MCF 10A (cell line): ENCODE measurements at regions not wholly inside any gene's neighbourhood (a gene's known extent, or its start where the extent isn't known, plus 50 kb on each side); places are given as distances from the start of the nearest gene placed in this dataset.

Experiments used
- BruUV-seq: library from RNA; stranded (reverse); fragments of 400-500 nt; replicated peaks from 2 replicates; lab custom pipeline; 2021; lab: Mats Ljungman, UMichigan
- CTCF ChIA-PET: fragments of 300-600 bp; sonication (Branson Sonifier 250); formaldehyde crosslinking; extraction: SDS; loops from one replicate; lab custom pipeline; 2021; ENCODE audit warnings: antibody characterized with exemption, inconsistent platforms; lab: Yijun Ruan, JAX
- POLR2A ChIA-PET: fragments of 300-600, 350-650 bp; sonication (Branson Sonifier 250); formaldehyde crosslinking; extraction: SDS; loops from one replicate; lab custom pipeline; 2020; ENCODE audit warnings: antibody characterized with exemption, inconsistent platforms; lab: Yijun Ruan, JAX
- DNase-seq: peaks from one replicate; pipeline ENCODE4 v3.0.0-alpha.2; 2018; ENCODE audit not compliant: unreplicated experiment
- H3K27ac Mint-ChIP-seq: one replicate; pipeline ENCODE4 v1.8.0; 2022; ENCODE audit warnings: mild to moderate bottlenecking, low read depth, mixed read lengths; ENCODE audit not compliant: unreplicated experiment
- H3K27me3 Mint-ChIP-seq: one replicate; pipeline ENCODE4 v1.8.0; 2022; ENCODE audit warnings: mixed read lengths; ENCODE audit not compliant: insufficient read depth, unreplicated experiment
- H3K36me3 Mint-ChIP-seq: one replicate; pipeline ENCODE4 v1.8.0; 2022; ENCODE audit warnings: mild to moderate bottlenecking, moderate library complexity, mixed read lengths; ENCODE audit not compliant: insufficient read depth, unreplicated experiment
- H3K4me1 Mint-ChIP-seq: one replicate; pipeline ENCODE4 v1.8.0; 2022; ENCODE audit warnings: mixed read lengths; ENCODE audit not compliant: insufficient read depth, unreplicated experiment
- H3K4me3 Mint-ChIP-seq: one replicate; pipeline ENCODE4 v1.8.0; 2022; ENCODE audit warnings: mild to moderate bottlenecking, moderate library complexity, mixed read lengths; ENCODE audit not compliant: unreplicated experiment
- H3K9me3 Mint-ChIP-seq: one replicate; pipeline ENCODE4 v1.8.0; 2022; ENCODE audit warnings: mixed read lengths; ENCODE audit not compliant: unreplicated experiment
- intact Hi-C: fragments of 100-400 bp; cut with micrococcal nuclease; formaldehyde crosslinking; loops from 2 replicates; pipeline ENCODE4 v1.14.1; 2022
- TF ChIP-seq, protein P1 (sequence below): fragments of 200-600 bp; IDR thresholded peaks from one replicate; pipeline ENCODE4 v1.8.0; 2022; ENCODE audit warnings: antibody characterized with exemption, mild to moderate bottlenecking; ENCODE audit not compliant: unreplicated experiment

DNA sequence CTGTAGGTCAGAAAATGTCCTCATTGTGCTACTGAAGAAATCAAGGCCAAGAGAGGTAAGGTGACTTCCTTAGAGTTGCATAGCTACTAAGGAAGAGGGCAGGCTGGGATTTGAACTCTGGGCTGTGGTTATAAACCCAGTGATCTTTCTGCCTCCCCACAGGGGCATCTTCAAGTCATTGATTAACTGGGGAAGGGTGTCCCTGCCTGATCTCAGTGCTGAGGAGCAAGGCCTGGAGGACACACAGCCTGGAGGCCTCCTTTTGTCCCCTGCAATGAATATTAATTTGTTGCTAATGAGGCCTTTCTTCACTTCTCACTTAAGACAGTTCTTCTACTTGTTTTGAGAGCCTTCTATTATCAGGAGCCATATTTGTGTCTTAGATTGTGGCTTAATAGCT lies 83.8 kb downstream of the KATNIP start:
- H3K36me3 Mint-ChIP-seq: peaks cover 26% of the 10 kb centered on the region
- H3K9me3 Mint-ChIP-seq: no peaks in the 10 kb centered on the region
- no TSS peak for BruUV-seq
- CTCF ChIA-PET: no interaction called here
- no peaks in the 10 kb centered on the region for H3K27me3 Mint-ChIP-seq
- no peaks in the 10 kb centered on the region for H3K4me1 Mint-ChIP-seq
- POLR2A ChIA-PET: no interaction called here
- TF ChIP-seq, protein P1, sequence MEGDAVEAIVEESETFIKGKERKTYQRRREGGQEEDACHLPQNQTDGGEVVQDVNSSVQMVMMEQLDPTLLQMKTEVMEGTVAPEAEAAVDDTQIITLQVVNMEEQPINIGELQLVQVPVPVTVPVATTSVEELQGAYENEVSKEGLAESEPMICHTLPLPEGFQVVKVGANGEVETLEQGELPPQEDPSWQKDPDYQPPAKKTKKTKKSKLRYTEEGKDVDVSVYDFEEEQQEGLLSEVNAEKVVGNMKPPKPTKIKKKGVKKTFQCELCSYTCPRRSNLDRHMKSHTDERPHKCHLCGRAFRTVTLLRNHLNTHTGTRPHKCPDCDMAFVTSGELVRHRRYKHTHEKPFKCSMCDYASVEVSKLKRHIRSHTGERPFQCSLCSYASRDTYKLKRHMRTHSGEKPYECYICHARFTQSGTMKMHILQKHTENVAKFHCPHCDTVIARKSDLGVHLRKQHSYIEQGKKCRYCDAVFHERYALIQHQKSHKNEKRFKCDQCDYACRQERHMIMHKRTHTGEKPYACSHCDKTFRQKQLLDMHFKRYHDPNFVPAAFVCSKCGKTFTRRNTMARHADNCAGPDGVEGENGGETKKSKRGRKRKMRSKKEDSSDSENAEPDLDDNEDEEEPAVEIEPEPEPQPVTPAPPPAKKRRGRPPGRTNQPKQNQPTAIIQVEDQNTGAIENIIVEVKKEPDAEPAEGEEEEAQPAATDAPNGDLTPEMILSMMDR: no peak
- no peak for DNase-seq
- intact Hi-C loops: no loop called here
- no peak overlapping the region for H3K4me3 Mint-ChIP-seq
- no peak overlapping the region for H3K27ac Mint-ChIP-seq

DNA sequence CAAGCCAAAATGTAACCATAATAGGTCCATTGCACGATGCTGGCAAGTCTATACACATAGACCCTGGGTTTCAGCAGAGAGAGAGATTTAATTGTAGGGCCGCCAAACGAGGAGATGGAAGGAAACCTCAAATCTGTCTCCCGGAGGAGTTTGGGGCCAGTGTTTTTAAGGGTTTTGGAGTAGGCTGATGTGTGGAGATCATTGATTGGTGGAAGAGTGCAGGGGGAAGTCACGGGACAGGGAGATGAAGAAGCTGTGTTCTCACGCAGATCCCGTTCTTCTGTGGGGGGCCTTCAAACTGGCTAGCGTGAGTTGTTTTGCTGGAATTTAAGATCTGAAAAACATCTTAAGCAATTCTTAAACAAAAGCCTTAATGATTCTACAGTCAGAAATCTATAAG lies 84.8 kb downstream of the KATNIP start:
- Mint-ChIP-seq H3K9me3 (no peaks in the 10 kb centered on the region), H3K4me1 (no peaks in the 10 kb centered on the region), H3K4me3 (no peak overlapping the region), H3K27me3 (no peaks in the 10 kb centered on the region), H3K36me3 (peaks cover 36% of the 10 kb centered on the region), H3K27ac (no peak overlapping the region)
- intact Hi-C loops: no loop called here
- ChIA-PET POLR2A (no interaction called here), CTCF (interaction anchor here (0.5 kb wide), 1 partner anchor 19 kb away, joined by 3 read pairs; no protein-coding TSS in a partner anchor)
- no peak for DNase-seq
- TF ChIP-seq, protein P1: no peak
- TSS peak; percentile 16 for BruUV-seq

DNA sequence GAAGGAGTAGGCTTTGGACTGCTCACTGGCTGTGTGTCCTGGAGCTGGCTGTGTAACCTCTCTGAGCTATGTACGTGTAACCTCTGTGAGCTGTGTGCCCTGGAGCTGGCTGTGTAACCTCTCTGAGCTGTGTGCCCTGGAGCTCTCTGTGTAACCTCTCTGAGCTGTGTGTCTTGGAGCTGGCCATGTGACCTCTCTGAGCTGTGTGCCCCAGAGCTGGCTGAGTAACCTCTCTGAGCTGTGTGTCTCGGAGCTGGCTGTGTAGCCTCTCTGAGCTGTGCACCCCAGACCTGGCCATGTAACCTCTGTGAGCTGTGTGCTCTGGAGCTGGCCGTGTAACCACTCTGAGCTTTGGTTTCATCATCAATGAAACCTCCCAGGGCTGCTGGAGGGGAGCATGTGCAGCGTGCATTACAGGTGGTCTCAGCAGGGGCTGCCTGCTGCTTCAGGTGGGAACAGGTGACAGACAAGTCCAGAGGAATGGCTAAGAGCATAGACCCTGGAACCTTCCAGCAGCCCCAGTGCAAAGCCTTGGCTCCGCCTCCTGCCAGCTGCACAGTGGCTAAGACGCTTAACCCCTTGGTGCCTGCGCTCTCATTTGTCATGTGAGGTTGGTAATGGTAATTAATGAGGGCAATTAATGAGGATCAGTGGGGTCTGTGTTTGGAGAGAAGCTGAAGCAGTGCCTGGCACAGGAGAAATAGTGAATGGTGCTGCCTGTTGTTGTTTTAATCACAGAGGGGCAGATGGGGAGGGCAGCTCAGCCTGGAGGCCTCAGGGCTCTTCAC lies 86.7 kb downstream of the KATNIP start:
- TF ChIP-seq, protein P1: no peak
- ChIA-PET CTCF (interaction anchor here (0.6 to 2.4 kb wide), 4 partner anchors 10 to 580 kb away, joined by 3 to 16 read pairs (median 4); no protein-coding TSS in a partner anchor), POLR2A (no interaction called here)
- Mint-ChIP-seq H3K4me1 (no peaks in the 10 kb centered on the region), H3K4me3 (no peak overlapping the region), H3K9me3 (no peaks in the 10 kb centered on the region), H3K27ac (no peak overlapping the region), H3K27me3 (no peaks in the 10 kb centered on the region), H3K36me3 (peaks cover 33% of the 10 kb centered on the region)
- DNase-seq: no peak
- no TSS peak for BruUV-seq
- intact Hi-C loops: no loop called here

DNA sequence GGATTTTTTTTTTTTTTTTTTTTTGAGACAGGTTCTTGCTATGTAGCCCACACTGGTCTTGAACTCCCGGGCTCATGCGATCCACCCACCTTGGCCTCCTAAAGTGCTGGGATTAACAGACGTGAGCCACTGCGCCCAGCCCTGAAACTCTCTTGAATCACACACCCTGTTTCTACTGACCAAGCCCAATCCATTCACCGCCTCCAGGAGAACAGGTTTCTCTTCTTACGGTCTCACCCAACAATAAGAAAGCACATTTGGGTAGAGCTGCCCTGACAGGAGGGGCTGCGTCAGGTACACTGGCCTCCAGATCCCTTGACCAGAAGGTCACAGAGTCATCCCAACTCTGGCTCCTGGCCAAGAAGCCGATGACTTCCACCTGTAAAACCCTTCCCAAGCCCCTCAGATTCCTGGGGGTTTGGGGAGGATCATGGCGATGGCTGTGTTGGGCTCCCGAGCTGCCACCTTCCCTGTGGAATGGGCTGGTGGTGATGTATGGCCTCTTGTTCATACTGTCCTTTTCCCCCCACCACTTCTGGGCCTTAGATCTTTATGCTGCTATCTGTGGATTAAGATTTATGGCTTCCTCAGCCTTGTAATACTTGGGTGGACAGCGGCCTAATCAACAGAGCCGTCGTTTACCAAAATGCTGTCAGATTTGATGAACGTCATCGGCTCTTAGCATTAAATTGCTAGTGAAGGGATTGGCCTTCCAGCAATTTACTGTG lies 89.1 kb downstream of the KATNIP start:
- peaks cover 25% of the 10 kb centered on the region for H3K36me3 Mint-ChIP-seq
- no peaks in the 10 kb centered on the region for H3K27me3 Mint-ChIP-seq
- TF ChIP-seq, protein P1: no peak
- no peaks in the 10 kb centered on the region for H3K9me3 Mint-ChIP-seq
- no peaks in the 10 kb centered on the region for H3K4me1 Mint-ChIP-seq
- POLR2A ChIA-PET: interaction anchor here (0.5 kb wide), 1 partner anchor 585 kb away, joined by 3 read pairs; no protein-coding TSS in a partner anchor
- CTCF ChIA-PET: interaction anchor here (0.8 to 2.6 kb wide), 17 partner anchors 8 to 441 kb away, joined by 3 to 19 read pairs (median 5); no protein-coding TSS in a partner anchor
- no peak overlapping the region for H3K4me3 Mint-ChIP-seq
- DNase-seq: no peak
- BruUV-seq: no TSS peak
- intact Hi-C loops: loop anchor here (1.0 kb wide), 1 partner anchor 431 kb away; no protein-coding TSS in a partner anchor
- no peak overlapping the region for H3K27ac Mint-ChIP-seq
